IPS DF 4.7 (cell line): ENCODE measurements at regions not wholly inside any gene's neighbourhood (a gene's known extent, or its start where the extent isn't known, plus 50 kb on each side); places are given as distances from the start of the nearest gene placed in this dataset.
"Not testable (repeated sequence)": the region's sequence is repeated elsewhere in the genome, so short reads cannot be mapped to it uniquely, and the experiment has no call there.

Source experiments
- DNase-seq: peaks from one replicate; pipeline ENCODE4 v3.0.0-alpha.2; 2013; ENCODE audit warnings: low spot score; ENCODE audit errors: extremely low read depth

GRCh38 chr3:159219231-159219630, 417.4 kb downstream of the MFSD1 start:
- DNase-seq: no peak

- no peak for DNase-seq
Observed at GRCh38 chr3:159221335-159221734, 419.5 kb downstream of the MFSD1 start.

DNA sequence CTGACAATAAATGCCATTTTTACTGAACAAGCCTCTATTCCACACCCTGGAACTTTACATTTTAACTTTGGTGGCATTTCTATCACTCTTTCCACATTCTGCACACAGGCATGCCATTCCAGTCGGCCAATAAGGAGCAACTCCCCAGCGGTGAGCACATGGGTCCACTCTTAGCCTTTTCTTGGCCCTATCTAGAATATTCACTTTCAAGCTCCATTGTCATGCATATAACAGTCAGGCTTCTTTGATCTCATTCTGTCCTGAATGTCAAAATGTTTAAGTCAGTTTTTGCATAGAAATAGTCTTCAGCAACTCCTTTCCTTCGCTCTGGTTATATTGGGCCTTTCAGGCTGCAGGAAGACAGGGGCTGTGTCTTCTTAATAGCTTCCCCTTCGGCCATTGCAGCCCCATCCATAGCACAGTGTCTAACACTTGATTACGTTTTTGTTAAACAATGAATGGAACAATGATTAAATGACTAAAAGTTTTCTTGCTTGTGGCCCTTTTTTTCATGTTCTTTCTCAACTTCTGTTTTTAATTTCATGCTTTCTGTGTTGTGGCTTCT, 427.3 kb downstream of the MFSD1 start:
- no peak for DNase-seq

- DNase-seq: no peak
Observed at GRCh38 chr3:159232966-159233365, 431.1 kb downstream of the MFSD1 start.

GRCh38 chr3:159233734-159234133, 431.9 kb downstream of the MFSD1 start:
- no peak for DNase-seq

- DNase-seq: no peak
Observed at GRCh38 chr3:159234306-159234705, 432.5 kb downstream of the MFSD1 start.

- no peak for DNase-seq
Observed at GRCh38 chr3:159236321-159236720, 434.5 kb downstream of the MFSD1 start.

- no peak for DNase-seq
Observed at GRCh38 chr3:159237226-159237625, 435.4 kb downstream of the MFSD1 start.

GRCh38 chr3:159238646-159239045, 436.8 kb downstream of the MFSD1 start:
- no peak for DNase-seq

DNA sequence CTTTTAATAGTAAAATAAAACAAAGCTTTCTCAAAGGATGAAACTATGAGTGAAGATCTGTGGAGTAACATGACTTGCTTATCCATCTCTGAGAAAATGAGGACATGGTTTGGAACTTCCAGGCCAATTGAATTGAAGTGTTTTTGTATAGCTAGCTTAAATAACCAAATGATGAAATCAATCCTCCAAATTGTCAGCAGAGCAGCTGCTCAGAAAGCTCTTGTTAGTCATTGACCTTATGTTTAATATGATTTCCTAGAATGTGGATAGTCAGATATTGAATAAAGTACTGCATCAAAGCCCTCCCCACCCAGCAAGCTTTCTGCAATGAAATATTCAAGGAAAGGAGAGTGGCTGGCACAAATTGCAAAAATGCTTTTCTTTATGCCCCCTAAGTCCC, 437.2 kb downstream of the MFSD1 start:
- DNase-seq: no peak

DNA sequence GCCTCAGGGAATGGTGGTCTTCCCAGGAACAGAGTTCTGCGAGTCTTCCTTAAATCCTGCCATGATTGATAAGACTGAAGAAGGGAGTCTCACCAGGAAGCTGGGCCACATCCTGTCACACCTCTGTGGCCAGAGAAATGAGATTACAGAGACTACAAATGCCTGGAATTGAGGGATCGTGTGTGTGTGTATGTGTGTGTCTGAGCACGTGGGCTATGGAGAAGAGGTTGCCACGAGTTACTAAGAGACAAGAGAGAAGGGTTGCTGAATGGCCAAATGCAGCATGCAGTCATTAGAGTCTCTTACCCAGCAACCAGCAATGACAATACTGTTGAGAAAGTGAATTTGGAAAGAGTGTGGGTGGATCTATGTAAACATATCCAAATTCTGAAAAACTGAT, 443.1 kb downstream of the MFSD1 start:
- DNase-seq: no peak

DNA sequence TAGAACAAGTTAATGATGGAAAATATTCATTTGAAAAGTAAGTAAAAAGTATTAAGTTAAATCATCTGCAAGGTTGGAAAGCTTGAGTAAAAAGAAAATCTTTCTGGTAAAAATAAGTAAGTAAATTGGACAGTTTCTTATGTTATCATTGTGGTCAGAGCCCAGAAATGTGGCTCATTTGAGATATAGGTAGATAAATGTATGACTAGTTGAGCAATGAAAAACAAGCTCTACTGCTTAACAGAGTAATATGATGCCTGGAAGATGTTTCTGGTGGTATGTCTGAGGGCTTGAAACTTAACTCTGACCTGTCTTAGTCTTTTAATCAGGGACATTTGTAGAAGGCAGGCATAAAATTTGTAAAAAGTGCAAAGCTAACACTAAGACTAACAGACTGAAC, 444.0 kb downstream of the MFSD1 start:
- no peak for DNase-seq

DNA sequence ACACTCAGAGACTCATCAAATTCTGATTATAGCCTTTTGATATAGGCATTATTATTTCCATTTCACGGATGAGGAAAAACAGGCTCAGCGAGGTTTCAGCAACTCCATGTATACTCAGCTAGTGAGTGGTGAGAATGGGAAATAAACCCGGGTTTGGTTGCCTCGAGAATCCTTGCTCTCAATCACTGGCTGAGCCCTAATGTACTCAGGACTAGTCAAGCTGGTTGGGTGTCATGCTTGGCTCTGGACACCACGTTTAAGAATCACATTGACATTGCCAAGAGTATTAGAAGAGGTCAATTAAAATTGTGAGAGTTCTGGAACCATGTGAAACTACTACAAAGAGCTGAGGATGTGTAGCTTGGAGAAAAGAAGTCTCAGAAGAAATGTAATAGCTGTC, 444.5 kb downstream of the MFSD1 start:
- no peak for DNase-seq

DNA sequence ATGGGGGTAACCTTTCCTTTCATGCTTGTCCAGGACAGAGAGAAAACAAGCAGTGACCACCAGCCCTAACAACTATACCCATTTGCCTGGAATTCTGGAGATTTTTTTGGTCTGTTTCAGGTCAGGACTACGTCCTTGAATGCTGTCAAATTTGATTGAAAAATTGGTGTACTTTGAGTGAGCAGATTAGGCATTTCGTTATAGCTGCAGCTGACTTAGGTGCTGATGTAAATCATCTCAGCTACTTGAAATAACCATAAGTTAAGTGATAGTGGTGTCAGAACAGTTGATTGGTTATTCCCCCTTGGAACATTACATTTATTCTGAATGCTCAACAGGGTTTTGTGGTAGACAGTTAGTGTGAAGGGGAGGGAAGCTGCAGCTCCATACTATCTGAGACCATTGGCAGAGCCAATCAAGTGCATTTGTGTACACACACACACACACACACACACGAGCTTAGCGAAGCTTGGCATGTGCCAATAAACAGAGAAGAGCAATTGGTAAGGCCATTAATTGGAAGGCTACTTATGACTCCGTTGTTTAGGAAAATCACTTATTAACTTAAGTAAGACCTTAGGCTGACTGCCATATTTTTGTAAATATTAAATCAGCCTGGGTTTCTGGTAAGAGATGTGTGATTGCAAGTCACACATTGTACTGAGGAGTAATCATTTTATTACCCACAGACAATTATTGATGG, 447.8 kb downstream of the MFSD1 start:
- DNase-seq: no peak

DNA sequence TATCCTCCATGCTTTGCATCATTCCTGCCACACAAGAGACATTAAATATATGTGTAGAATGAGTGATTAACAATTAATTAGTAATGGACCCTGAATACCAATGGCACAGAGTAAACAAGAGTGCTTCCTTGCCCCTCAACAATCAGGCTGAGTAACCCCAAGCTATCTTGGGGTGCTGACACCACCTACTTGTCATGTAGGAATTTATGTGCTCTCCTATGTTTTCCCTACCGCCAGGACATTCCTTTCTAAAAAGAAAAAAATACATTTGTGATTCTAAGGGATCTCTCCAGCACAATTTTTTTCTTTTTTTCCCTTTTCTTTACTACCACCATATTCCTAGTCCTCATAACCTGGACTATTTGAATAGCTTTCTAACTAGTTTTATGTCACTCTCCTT, 449.1 kb downstream of the MFSD1 start:
- no peak for DNase-seq

- DNase-seq: no peak
Observed at GRCh38 chr3:159252274-159252673, 450.4 kb downstream of the MFSD1 start.

- no peak for DNase-seq
Observed at GRCh38 chr3:159252772-159253384, 451.0 kb downstream of the MFSD1 start.

- no peak for DNase-seq
Observed at GRCh38 chr3:159253860-159254259, 452.0 kb downstream of the MFSD1 start.

GRCh38 chr3:159257954-159258353, 456.1 kb downstream of the MFSD1 start:
- DNase-seq: no peak

DNA sequence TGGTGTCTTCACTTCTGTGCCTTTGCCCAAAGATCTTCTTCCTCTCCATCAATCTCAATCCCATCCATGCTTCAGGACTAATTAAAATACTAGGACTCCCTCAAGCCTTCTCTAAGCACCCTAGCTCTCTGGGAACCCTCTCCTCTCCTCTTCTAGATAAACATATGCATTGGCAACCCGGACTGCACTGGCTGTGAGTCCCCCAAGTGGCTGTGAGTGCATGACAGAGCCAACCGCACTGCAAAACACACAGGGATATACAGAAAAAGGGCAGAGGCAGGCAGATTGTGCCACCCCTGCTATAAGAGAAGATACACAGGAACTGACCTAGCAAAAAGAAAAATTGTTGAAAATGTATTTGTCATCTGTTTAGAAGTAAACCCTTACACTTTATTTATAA, 457.1 kb downstream of the MFSD1 start:
- no peak for DNase-seq

- DNase-seq: peak; percentile 25
Observed at GRCh38 chr3:159260049-159260662, 458.3 kb downstream of the MFSD1 start.

GRCh38 chr3:159261333-159261732, 459.5 kb downstream of the MFSD1 start:
- DNase-seq: not testable (repeated sequence)
